H1 (cell line): ENCODE measurements at regions not wholly inside any gene's neighbourhood (a gene's known extent, or its start where the extent isn't known, plus 50 kb on each side); places are given as distances from the start of the nearest gene placed in this dataset.

Experiments used
- CTCF ChIA-PET: fragments of 300-600 bp; sonication (Branson Sonifier 250); formaldehyde crosslinking; loops from one replicate; lab custom pipeline; 2021; ENCODE audit not compliant: partially characterized antibody; lab: Charles Lee
- POLR2A ChIA-PET: fragments of 300-600 bp; sonication (Branson Sonifier 250); formaldehyde crosslinking; loops from one replicate; lab custom pipeline; 2021; ENCODE audit warnings: inconsistent platforms; ENCODE audit not compliant: partially characterized antibody; lab: Charles Lee
- DNase-seq, 2 experiments: peaks; one replicate each; pipeline versions ENCODE4 v3.0.0 to v3.0.0-alpha.2; 2010 to 2022; ENCODE audit warnings: low spot score in 2 of 2, low read depth in 1 of 2, mixed read lengths in 1 of 2
- FAIRE-seq: peaks from 2 replicates; lab custom pipeline; 2011; peaks lifted over from hg19 to GRCh38; lab: Jason Lieb, UNC
- H2AFZ ChIP-seq: 2 replicates; pipeline ENCODE4 v1.8.1; 2012; ENCODE audit warnings: low read length, inconsistent platforms
- H2AK5ac ChIP-seq: 2 replicates; pipeline ENCODE4 v1.6.1; 2013; ENCODE audit warnings: low read depth, low read length
- H2BK120ac ChIP-seq: replicated peaks from 2 replicates; pipeline ENCODE3; 2013; ENCODE audit warnings: low read depth, low read length, inconsistent platforms
- H2BK12ac ChIP-seq: 2 replicates; pipeline ENCODE4 v1.6.1; 2013; ENCODE audit warnings: low read depth, low read length
- H2BK15ac ChIP-seq: 2 replicates; pipeline ENCODE4 v1.6.1; 2013; ENCODE audit warnings: low read length
- H2BK20ac ChIP-seq: 2 replicates; pipeline ENCODE4 v1.6.1; 2013; ENCODE audit warnings: low read length
- H2BK5ac ChIP-seq: 2 replicates; pipeline ENCODE4 v1.6.1; 2013; ENCODE audit warnings: low read depth, low read length
- H3K14ac ChIP-seq: 2 replicates; pipeline ENCODE4 v1.6.1; 2013; ENCODE audit warnings: inconsistent platforms; ENCODE audit not compliant: insufficient read length
- H3K18ac ChIP-seq: 2 replicates; pipeline ENCODE4 v1.6.1; 2013; ENCODE audit warnings: low read length; ENCODE audit errors: extremely low read depth
- H3K23ac ChIP-seq: 2 replicates; pipeline ENCODE4 v1.6.1; 2013; ENCODE audit warnings: inconsistent platforms; ENCODE audit not compliant: insufficient read length
- H3K23me2 ChIP-seq: 2 replicates; pipeline ENCODE4 v1.6.1; 2013; ENCODE audit warnings: low read depth, low read length
- H3K27ac ChIP-seq: 2 replicates; pipeline ENCODE4 v1.6.1; 2011; ENCODE audit warnings: low read depth, low read length, inconsistent platforms
- H3K27me3 ChIP-seq, 4 experiments: replicated peaks in 1 of 4; 1 replicate in 1 of 4; 2 replicates in 3 of 4; pipeline versions ENCODE4 v1.6.1 to v1.8.1; 2011 to 2013; ENCODE audit warnings: low read length in 3 of 4, mild to moderate bottlenecking in 3 of 4, inconsistent platforms in 2 of 4, mixed read lengths in 2 of 4, moderate library complexity in 1 of 4; ENCODE audit not compliant: control insufficient read depth in 3 of 4, insufficient read depth in 3 of 4; ENCODE audit errors: extremely low read depth in 1 of 4
- H3K36me3 ChIP-seq, 4 experiments: 2 replicates each; pipeline versions ENCODE4 v1.6.1 to v1.8.1; 2011 to 2013; ENCODE audit warnings: mild to moderate bottlenecking in 4 of 4, low read length in 3 of 4, moderate library complexity in 2 of 4, control low read depth in 1 of 4, inconsistent platforms in 1 of 4; ENCODE audit not compliant: insufficient read depth in 4 of 4, control insufficient read depth in 2 of 4
- H3K4ac ChIP-seq: replicated peaks from 2 replicates; pipeline ENCODE3; 2013; ENCODE audit warnings: low read length, low read depth, mixed read lengths, inconsistent platforms; ENCODE audit not compliant: insufficient read length
- H3K4me1 ChIP-seq, 4 experiments: replicated peaks in 1 of 4; 1 replicate in 1 of 4; 2 replicates in 3 of 4; pipeline versions ENCODE4 v1.6.1 to v1.8.1; 2011 to 2013; ENCODE audit warnings: low read length in 3 of 4, inconsistent platforms in 2 of 4, mixed read lengths in 1 of 4; ENCODE audit not compliant: insufficient read depth in 4 of 4, control insufficient read depth in 3 of 4
- H3K4me2 ChIP-seq, 2 experiments: 2 replicates each; pipeline versions ENCODE4 v1.6.1 to v1.8.1; 2011 to 2013; ENCODE audit warnings: low read depth in 2 of 2, low read length in 2 of 2, control low read depth in 1 of 2, inconsistent platforms in 1 of 2, mild to moderate bottlenecking in 1 of 2; ENCODE audit not compliant: insufficient read depth in 1 of 2
- H3K4me3 ChIP-seq, 4 experiments: fragments of 200-600, 300-600 bp in 1 of 4; sonication (generic), shearing (Covaris generic), sonication (Bioruptor Twin) in 1 of 4; 2 replicates each; pipeline versions ENCODE4 v1.5.1 to v1.8.1; 2011 to 2016; ENCODE audit warnings: low read length in 4 of 4, low read depth in 3 of 4, control low read depth in 2 of 4, inconsistent platforms in 2 of 4, mild to moderate bottlenecking in 2 of 4, mixed read lengths in 1 of 4, moderate library complexity in 1 of 4; ENCODE audit not compliant: insufficient read depth in 2 of 4; ENCODE audit errors: extremely low read depth in 1 of 4
- H3K56ac ChIP-seq: replicated peaks from 2 replicates; pipeline ENCODE3; 2013; ENCODE audit warnings: low read depth, mild to moderate bottlenecking, mixed read lengths, low read length, inconsistent platforms; ENCODE audit not compliant: insufficient read length
- H3K79me1 ChIP-seq: 2 replicates; pipeline ENCODE4 v1.6.1; 2013; ENCODE audit warnings: low read depth, low read length, control low read depth
- H3K79me2 ChIP-seq, 2 experiments: 2 replicates each; pipeline versions ENCODE4 v1.6.1 to v1.8.1; 2012 to 2013; ENCODE audit warnings: low read length in 2 of 2, mild to moderate bottlenecking in 2 of 2, inconsistent platforms in 1 of 2; ENCODE audit not compliant: insufficient read depth in 2 of 2, control insufficient read depth in 1 of 2
- H3K9ac ChIP-seq, 4 experiments: replicated peaks in 1 of 4; 1 replicate in 1 of 4; 2 replicates in 3 of 4; pipeline versions ENCODE4 v1.6.1 to v1.8.1; 2011 to 2013; ENCODE audit warnings: low read depth in 3 of 4, low read length in 3 of 4, control low read depth in 2 of 4, mild to moderate bottlenecking in 2 of 4, moderate library complexity in 2 of 4, inconsistent platforms in 1 of 4; ENCODE audit errors: extremely low read depth in 1 of 4
- H3K9me3 ChIP-seq, 2 experiments: 2 replicates each; pipeline versions ENCODE4 v1.6.1 to v1.8.1; 2012 to 2013; ENCODE audit warnings: mild to moderate bottlenecking in 2 of 2, moderate library complexity in 2 of 2, control low read depth in 1 of 2, inconsistent platforms in 1 of 2, low read depth in 1 of 2, low read length in 1 of 2, mixed read lengths in 1 of 2; ENCODE audit not compliant: insufficient read depth in 2 of 2
- H4K20me1 ChIP-seq, 2 experiments: replicated peaks in 1 of 2; 2 replicates each; pipeline versions ENCODE3 to v1.8.1; 2011 to 2013; ENCODE audit warnings: inconsistent platforms in 2 of 2, low read length in 2 of 2, mild to moderate bottlenecking in 1 of 2; ENCODE audit not compliant: insufficient read depth in 2 of 2, control insufficient read depth in 1 of 2
- H4K5ac ChIP-seq: 2 replicates; pipeline ENCODE4 v1.6.1; 2013; ENCODE audit warnings: low read length, low read depth, mixed read lengths, inconsistent platforms; ENCODE audit not compliant: insufficient read length
- H4K8ac ChIP-seq: 2 replicates; pipeline ENCODE4 v1.8.0; 2013; ENCODE audit warnings: mild to moderate bottlenecking, moderate library complexity, low read length, inconsistent platforms; ENCODE audit not compliant: insufficient read depth; ENCODE audit errors: extremely low read depth
- H4K91ac ChIP-seq: replicated peaks from 2 replicates; pipeline ENCODE3; 2013; ENCODE audit warnings: low read length, mixed read lengths, inconsistent platforms; ENCODE audit not compliant: insufficient read length
- BACH1 ChIP-seq: IDR thresholded peaks from 2 replicates; pipeline ENCODE4 v1.6.1; 2012; ENCODE audit warnings: low read length, improper control_type of control experiment
- CHD1 ChIP-seq: IDR thresholded peaks from 2 replicates; pipeline ENCODE4 v1.6.1; 2012; ENCODE audit warnings: low read depth, low read length, improper control_type of control experiment
- CTBP2 ChIP-seq: IDR thresholded peaks from 2 replicates; pipeline ENCODE4 v1.7.0; 2011; ENCODE audit warnings: borderline replicate concordance, mild to moderate bottlenecking, moderate library complexity, mixed read lengths, low read length; ENCODE audit not compliant: insufficient read depth, insufficient read length
- HDAC6 ChIP-seq: IDR thresholded peaks from one replicate; pipeline ENCODE4 v1.7.1; 2012; ENCODE audit warnings: low read depth, mild to moderate bottlenecking, inconsistent platforms, low read length, moderate library complexity
- MAFK ChIP-seq: IDR thresholded peaks from 2 replicates; pipeline ENCODE4 v1.6.1; 2012; ENCODE audit warnings: low read depth, mild to moderate bottlenecking, improper control_type of control experiment, low read length
- MAX ChIP-seq: IDR thresholded peaks from 2 replicates; pipeline ENCODE4 v1.6.1; 2012; ENCODE audit warnings: inconsistent platforms
- RNF2 ChIP-seq: fragments of 200-900, 300-1000 bp; sonication (generic); IDR thresholded peaks from 2 replicates; pipeline ENCODE4 v1.7.1; 2016; ENCODE audit warnings: borderline replicate concordance, low read depth, mild to moderate bottlenecking, antibody characterized with exemption, low read length; ENCODE audit not compliant: poor library complexity, severe bottlenecking; ENCODE audit errors: missing control alignments
- SIX5 ChIP-seq: IDR thresholded peaks from 2 replicates; pipeline ENCODE4 v1.6.1; 2011; ENCODE audit warnings: mild to moderate bottlenecking, low read depth, low read length
- SP4 ChIP-seq: IDR thresholded peaks from 2 replicates; pipeline ENCODE4 v1.6.1; 2012; ENCODE audit warnings: low read length, inconsistent platforms
- TAF1 ChIP-seq: IDR thresholded peaks from 2 replicates; pipeline ENCODE4 v1.6.1; 2011; ENCODE audit warnings: mild to moderate bottlenecking, low read depth, low read length
- TAF7 ChIP-seq: optimal IDR thresholded peaks from 2 replicates; pipeline ENCODE3; 2011; ENCODE audit warnings: low read depth, mild to moderate bottlenecking, inconsistent platforms, low read length, moderate library complexity, borderline replicate concordance
- TCF12 ChIP-seq: IDR thresholded peaks from 2 replicates; pipeline ENCODE4 v1.6.1; 2011; ENCODE audit warnings: low read depth, mild to moderate bottlenecking, low read length
- USF2 ChIP-seq: IDR thresholded peaks from 2 replicates; pipeline ENCODE4 v1.6.1; 2011; ENCODE audit warnings: low read length, improper control_type of control experiment
- WGBS, 2 experiments: shearing (Covaris generic) in 1 of 2; methylation state at CpG; one replicate each; pipeline versions ENCODE4 v1.1.6 to v1.1.7; 2013 to 2015; ENCODE audit warnings: low lambda C conversion rate in 2 of 2, mixed read lengths in 2 of 2, inconsistent platforms in 1 of 2, low coverage in 1 of 2, missing lambda C conversion rate in 1 of 2; ENCODE audit not compliant: insufficient replicate concordance in 2 of 2, insufficient coverage in 1 of 2, insufficient read length in 1 of 2; ENCODE audit errors: extremely low coverage in 1 of 2, missing lambda C conversion rate in 1 of 2; 5-methylcytosine and 5-hydroxymethylcytosine counted together

- H3K4ac ChIP-seq = no peak overlapping the region
- no peaks in the 10 kb centered on the region for H3K27me3 ChIP-seq
- H3K23me2 ChIP-seq = no peaks in the 10 kb centered on the region
- FAIRE-seq = no peak
- no peak overlapping the region for H2AFZ ChIP-seq
- H3K23ac ChIP-seq = no peak overlapping the region
- no peak overlapping the region for H3K18ac ChIP-seq
- no peak overlapping the region for H2AK5ac ChIP-seq
- no peak overlapping the region for H2BK20ac ChIP-seq
- 82% methylated on average over 5 of the region's 5 CpGs; no CpG with 5 or more reads in 1 of the 2 experiments for WGBS, 2 experiments
- no peak overlapping the region for H4K91ac ChIP-seq
- no peak overlapping the region for H2BK120ac ChIP-seq
- no peak overlapping the region for H3K56ac ChIP-seq
- ChIA-PET POLR2A (no interaction called here), CTCF (no interaction called here)
- H3K4me2 ChIP-seq = no peak overlapping the region
- H2BK5ac ChIP-seq = no peak overlapping the region
- no peaks in the 10 kb centered on the region for H3K9me3 ChIP-seq
- no peak overlapping the region for H3K27ac ChIP-seq
- H3K14ac ChIP-seq = no peak overlapping the region
- no peak for DNase-seq
- no peaks in the 10 kb centered on the region for H3K79me1 ChIP-seq
- H3K9ac ChIP-seq = no peak overlapping the region
- no peak overlapping the region for H4K5ac ChIP-seq
- no peak overlapping the region for H4K8ac ChIP-seq
- H2BK15ac ChIP-seq = no peak overlapping the region
- no peaks in the 10 kb centered on the region for H4K20me1 ChIP-seq
- no peaks in the 10 kb centered on the region for H3K4me1 ChIP-seq
- H2BK12ac ChIP-seq = no peak overlapping the region
- H3K36me3 ChIP-seq = no peaks in the 10 kb centered on the region
- no peaks in the 10 kb centered on the region for H3K79me2 ChIP-seq
- H3K4me3 ChIP-seq = no peak overlapping the region
- TF ChIP-seq SP4 = no peak
- no peak for TF ChIP-seq SIX5
- no peak for TF ChIP-seq HDAC6
- TF ChIP-seq CTBP2 = no peak
- TF ChIP-seq MAX = no peak
- TF ChIP-seq TAF1 = no peak
- no peak for TF ChIP-seq TAF7
- TF ChIP-seq BACH1 = no peak
- TF ChIP-seq MAFK = no peak
- TF ChIP-seq RNF2 = no peak
- TF ChIP-seq CHD1 = no peak
- no peak for TF ChIP-seq USF2
- TF ChIP-seq TCF12 = no peak
These were observed 386.8 kb upstream of the NETO1 start for GRCh38 chr18:73254564-73254963.
